ENCODE measurements at regions not wholly inside any gene's neighbourhood (a gene's known extent, or its start where the extent isn't known, plus 50 kb on each side); places are given as distances from the start of the nearest gene placed in this dataset.

- DNase-seq = no peak
- Histone ChIP-seq H3K36me3 (no peaks in the 10 kb centered on the region), H3K9me3 (no peaks in the 10 kb centered on the region), H3K27ac (no peak overlapping the region), H3K4me3 (no peak overlapping the region), H3K4me1 (no peaks in the 10 kb centered on the region), H3K27me3 (no peaks in the 10 kb centered on the region)
- intact Hi-C loops (cut with DNase I; ENCODE audit: low total_unique reads) = no loop called here
- TF ChIP-seq CTCF (IDR thresholded peaks at IDR 0.05) = no peak
- no peak for TF ChIP-seq POLR2A (IDR thresholded peaks at IDR 0.05)
These were observed 149.1 kb downstream of the MAGEB17 start for GRCh38 chrX:16316331-16316730.

- Histone ChIP-seq H3K9me3 (no peaks in the 10 kb centered on the region), H3K27me3 (no peaks in the 10 kb centered on the region), H3K27ac (no peak overlapping the region), H3K4me3 (no peak overlapping the region), H3K36me3 (no peaks in the 10 kb centered on the region), H3K4me1 (no peaks in the 10 kb centered on the region)
- intact Hi-C loops (cut with DNase I; ENCODE audit: low total_unique reads) = no loop called here
- no peak for TF ChIP-seq CTCF (IDR thresholded peaks at IDR 0.05)
- no peak for TF ChIP-seq POLR2A (IDR thresholded peaks at IDR 0.05)
- DNase-seq = no peak
These were observed 152.6 kb downstream of the MAGEB17 start for GRCh38 chrX:16319929-16320328.

GRCh38 chrX:16320765-16321355 is 153.6 kb downstream of the MAGEB17 start:
- no peak for DNase-seq
- intact Hi-C loops (cut with DNase I; ENCODE audit: low total_unique reads) = no loop called here
- H3K36me3 ChIP-seq = no peaks in the 10 kb centered on the region

GRCh38 chrX:16333453-16333852 is 166.2 kb downstream of the MAGEB17 start:
- H3K36me3 ChIP-seq = no peaks in the 10 kb centered on the region
- no peaks in the 10 kb centered on the region for H3K4me1 ChIP-seq
- no peaks in the 10 kb centered on the region for H3K9me3 ChIP-seq
- TF ChIP-seq POLR2A (IDR thresholded peaks at IDR 0.05) (no peak), CTCF (IDR thresholded peaks at IDR 0.05) (no peak)
- no peak for DNase-seq
- intact Hi-C loops (cut with DNase I; ENCODE audit: low total_unique reads) = no loop called here
- H3K27ac ChIP-seq = no peak overlapping the region
- no peaks in the 10 kb centered on the region for H3K27me3 ChIP-seq
- H3K4me3 ChIP-seq = no peak overlapping the region

More at GRCh38 chrX:16320765-16321355, 153.6 kb downstream of the MAGEB17 start:
- no peaks in the 10 kb centered on the region for H3K4me1 ChIP-seq
- no peaks in the 10 kb centered on the region for H3K27me3 ChIP-seq
- H3K9me3 ChIP-seq = no peaks in the 10 kb centered on the region
- TF ChIP-seq CTCF (IDR thresholded peaks at IDR 0.05) (no peak), POLR2A (IDR thresholded peaks at IDR 0.05) (no peak)
- H3K4me3 ChIP-seq = no peak overlapping the region
- H3K27ac ChIP-seq = no peak overlapping the region

- H3K36me3 ChIP-seq = no peaks in the 10 kb centered on the region
- H3K27me3 ChIP-seq = no peaks in the 10 kb centered on the region
- TF ChIP-seq POLR2A (IDR thresholded peaks at IDR 0.05) = no peak
- TF ChIP-seq CTCF (IDR thresholded peaks at IDR 0.05) = no peak
- H3K4me1 ChIP-seq = no peaks in the 10 kb centered on the region
- no peak overlapping the region for H3K4me3 ChIP-seq
- intact Hi-C loops (cut with DNase I; ENCODE audit: low total_unique reads) = no loop called here
- no peak for DNase-seq
- no peaks in the 10 kb centered on the region for H3K9me3 ChIP-seq
- H3K27ac ChIP-seq = no peak overlapping the region
These were observed 167.9 kb downstream of the MAGEB17 start for GRCh38 chrX:16335181-16335580.
